ENCODE measurements at regions not wholly inside any gene's neighbourhood (a gene's known extent, or its start where the extent isn't known, plus 50 kb on each side); places are given as distances from the start of the nearest gene placed in this dataset.

- DNase-seq (ENCODE audit: low read depth in 2 of 3, low spot score in 2 of 3), result no peak
These were observed 396.5 kb upstream of the MKI67 start for GRCh38 chr10:128522551-128523308.

GRCh38 chr10:128525444-128525843 lies 399.2 kb upstream of the MKI67 start:
- no peak for DNase-seq (ENCODE audit: low read depth in 2 of 3, low spot score in 2 of 3)

GRCh38 chr10:128525936-128526335 lies 399.7 kb upstream of the MKI67 start:
- DNase-seq (ENCODE audit: low read depth in 2 of 3, low spot score in 2 of 3), result no peak

GRCh38 chr10:128526791-128527375 lies 400.7 kb upstream of the MKI67 start:
- DNase-seq (ENCODE audit: low read depth in 2 of 3, low spot score in 2 of 3), result no peak

GRCh38 chr10:128527711-128528110 lies 401.5 kb upstream of the MKI67 start:
- no peak for DNase-seq (ENCODE audit: low read depth in 2 of 3, low spot score in 2 of 3)

GRCh38 chr10:128528167-128528566 lies 401.9 kb upstream of the MKI67 start:
- no peak for DNase-seq (ENCODE audit: low read depth in 2 of 3, low spot score in 2 of 3)

- no peak for DNase-seq (ENCODE audit: low read depth in 2 of 3, low spot score in 2 of 3)
These were observed 402.6 kb upstream of the MKI67 start for GRCh38 chr10:128528781-128529180.

- no peak for DNase-seq (ENCODE audit: low read depth in 2 of 3, low spot score in 2 of 3)
These were observed 403.0 kb upstream of the MKI67 start for GRCh38 chr10:128529225-128529624.

- DNase-seq (ENCODE audit: low read depth in 2 of 3, low spot score in 2 of 3), result no peak
These were observed 404.1 kb upstream of the MKI67 start for GRCh38 chr10:128530301-128530700.

- no peak for DNase-seq (ENCODE audit: low read depth in 2 of 3, low spot score in 2 of 3)
These were observed 404.7 kb upstream of the MKI67 start for GRCh38 chr10:128530946-128531345.

GRCh38 chr10:128534686-128535085 lies 408.5 kb upstream of the MKI67 start:
- DNase-seq (ENCODE audit: low read depth in 2 of 3, low spot score in 2 of 3), result no peak

GRCh38 chr10:128536259-128536658 lies 410.0 kb upstream of the MKI67 start:
- DNase-seq (ENCODE audit: low read depth in 2 of 3, low spot score in 2 of 3), result no peak

GRCh38 chr10:128537834-128538330 lies 411.7 kb upstream of the MKI67 start:
- DNase-seq (ENCODE audit: low read depth in 2 of 3, low spot score in 2 of 3), result no peak

- no peak for DNase-seq (ENCODE audit: low read depth in 2 of 3, low spot score in 2 of 3)
These were observed 412.4 kb upstream of the MKI67 start for GRCh38 chr10:128538671-128539070.

- DNase-seq (ENCODE audit: low read depth in 2 of 3, low spot score in 2 of 3), result no peak
These were observed 413.4 kb upstream of the MKI67 start for GRCh38 chr10:128539510-128540127.

GRCh38 chr10:128540128-128540762 lies 414.0 kb upstream of the MKI67 start:
- no peak for DNase-seq (ENCODE audit: low read depth in 2 of 3, low spot score in 2 of 3)

GRCh38 chr10:128540781-128541761 lies 414.8 kb upstream of the MKI67 start:
- no peak for DNase-seq (ENCODE audit: low read depth in 2 of 3, low spot score in 2 of 3)

GRCh38 chr10:128541926-128542475 lies 415.8 kb upstream of the MKI67 start:
- no peak for DNase-seq (ENCODE audit: low read depth in 2 of 3, low spot score in 2 of 3)

GRCh38 chr10:128542659-128543058 lies 416.4 kb upstream of the MKI67 start:
- DNase-seq (ENCODE audit: low read depth in 2 of 3, low spot score in 2 of 3), result no peak

- DNase-seq (ENCODE audit: low read depth in 2 of 3, low spot score in 2 of 3), result no peak
These were observed 416.9 kb upstream of the MKI67 start for GRCh38 chr10:128543151-128543550.
